HG03432 (cell line): ENCODE measurements at regions not wholly inside any gene's neighbourhood (a gene's known extent, or its start where the extent isn't known, plus 50 kb on each side); places are given as distances from the start of the nearest gene placed in this dataset.

Experiments used
- ATAC-seq: cut with Tn5 transposase; IDR thresholded peaks from one replicate; pipeline ENCODE4 v1.9.1; 2021; ENCODE audit warnings: mild to moderate bottlenecking, moderate library complexity; ENCODE audit not compliant: unreplicated experiment

DNA sequence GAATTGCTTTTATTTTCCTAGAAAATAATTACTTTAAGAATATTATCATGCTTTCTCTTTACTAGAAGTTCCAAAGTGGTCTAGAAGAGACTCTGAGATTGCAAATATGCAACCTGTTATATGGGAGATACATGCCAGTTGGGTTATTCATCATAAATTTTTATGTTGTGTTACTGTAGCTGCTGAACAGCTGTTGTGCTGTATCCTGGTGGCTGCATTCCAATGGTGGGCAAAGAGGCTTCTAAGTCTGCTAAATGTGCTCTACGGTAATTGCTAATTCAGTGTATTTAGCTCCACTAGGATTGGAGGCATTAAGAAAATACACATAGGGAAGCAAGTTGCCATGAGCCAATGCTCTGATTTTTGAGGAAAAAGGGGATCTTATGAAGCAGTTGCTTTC, 409.0 kb downstream of the TUSC7 start:
- ATAC-seq = no peak

DNA sequence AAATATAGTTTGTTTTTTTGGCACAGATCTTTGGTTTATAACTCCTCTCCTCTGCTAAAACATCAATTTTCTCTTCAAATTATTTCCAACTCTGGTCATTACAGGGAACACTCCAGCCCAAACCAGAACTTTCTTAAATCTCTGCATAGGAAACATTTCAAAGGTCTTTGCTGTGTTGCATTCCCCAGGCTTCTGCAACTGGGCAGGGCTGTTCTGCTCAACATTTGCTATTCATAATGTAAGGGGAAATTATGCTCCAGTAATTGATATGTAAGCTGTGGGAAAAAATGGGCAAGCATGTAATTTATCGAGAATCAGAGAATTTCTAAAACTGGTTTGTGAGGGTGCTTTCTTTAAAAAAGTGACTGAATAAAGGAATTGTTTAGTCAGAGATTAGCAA, 410.4 kb downstream of the TUSC7 start:
- ATAC-seq = no peak

DNA sequence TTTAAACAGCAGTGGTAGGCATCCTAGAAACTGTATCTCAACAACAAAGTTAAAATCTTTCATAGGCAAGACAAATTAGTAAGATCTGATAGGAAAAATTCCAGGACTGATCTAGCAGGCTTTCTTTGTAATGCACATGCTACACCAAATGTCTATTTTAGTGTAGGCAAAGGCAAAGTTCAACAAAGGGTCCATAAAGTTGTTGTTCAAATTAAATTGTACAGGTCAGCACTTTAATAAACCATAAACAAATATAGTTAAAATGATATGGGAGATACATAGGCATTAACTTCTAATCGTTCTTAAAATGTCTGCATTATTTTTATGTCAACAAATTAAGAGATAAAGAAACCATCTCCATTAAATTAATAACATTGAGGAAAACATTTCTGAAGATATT, 413.0 kb downstream of the TUSC7 start:
- no peak for ATAC-seq

DNA sequence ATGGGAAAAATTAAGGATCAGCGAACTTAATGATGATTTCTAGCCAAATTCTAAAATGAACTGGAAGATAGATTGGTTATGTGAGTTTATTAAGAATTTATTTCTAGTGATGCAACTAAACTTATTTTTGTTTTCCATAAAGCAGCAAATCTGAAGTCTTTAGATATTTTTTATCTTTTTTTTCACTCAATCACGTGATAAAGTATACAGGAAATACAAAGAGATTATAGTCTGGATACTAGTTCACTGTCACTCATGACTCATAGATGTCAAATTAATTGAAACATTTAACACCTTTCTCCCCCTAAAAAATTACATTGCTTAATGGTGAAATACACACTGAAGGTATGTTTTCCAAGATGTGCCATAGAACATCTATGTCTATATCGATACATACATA, 416.9 kb downstream of the TUSC7 start:
- ATAC-seq = no peak

DNA sequence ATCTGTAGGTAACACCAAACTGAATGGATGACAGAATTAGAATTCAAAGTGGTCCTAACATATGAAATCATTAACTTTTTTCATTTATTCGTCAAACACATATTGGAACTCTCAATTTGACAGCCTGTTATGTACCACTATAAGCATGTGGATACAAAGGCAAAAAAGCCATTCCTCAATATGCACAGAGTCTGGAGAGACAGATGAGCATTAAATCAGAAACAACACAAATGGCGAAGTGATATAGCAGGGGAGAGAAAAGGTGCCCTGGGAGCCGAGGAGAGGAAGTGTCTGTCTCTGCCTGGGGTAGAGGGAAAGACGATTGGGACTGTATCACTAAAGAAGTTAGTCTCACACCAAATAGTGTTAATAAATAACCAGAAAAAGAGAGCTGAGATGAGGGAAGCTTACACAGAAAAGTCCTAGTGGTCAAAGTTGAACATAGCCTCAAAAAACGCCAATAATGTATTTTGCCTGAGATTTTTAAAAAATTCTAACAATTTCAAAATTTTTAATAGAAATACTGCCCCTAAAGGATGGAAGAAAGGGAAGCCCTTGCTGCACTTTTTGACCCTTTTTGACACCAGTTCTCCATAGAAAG, 417.5 kb downstream of the TUSC7 start:
- ATAC-seq = peak; percentile 60

DNA sequence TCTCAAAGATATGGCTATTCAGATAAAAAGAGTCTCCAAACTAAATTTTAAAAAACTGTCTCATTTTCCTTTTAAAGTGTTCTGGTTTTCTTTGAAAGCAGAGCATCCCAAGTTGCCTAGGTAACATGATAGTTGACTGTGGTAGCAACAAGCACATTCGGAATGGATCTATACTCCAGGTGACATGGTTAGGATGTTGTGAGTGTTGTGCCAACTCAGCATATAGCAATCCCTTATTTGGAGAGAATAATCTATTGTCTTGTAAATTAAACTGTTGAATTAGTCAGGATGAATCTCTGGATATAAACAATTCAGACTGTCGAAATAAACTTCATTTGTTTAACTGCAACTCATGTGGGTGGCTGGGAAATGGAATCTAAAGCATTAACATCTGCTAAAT, 418.6 kb downstream of the TUSC7 start:
- ATAC-seq = no peak

DNA sequence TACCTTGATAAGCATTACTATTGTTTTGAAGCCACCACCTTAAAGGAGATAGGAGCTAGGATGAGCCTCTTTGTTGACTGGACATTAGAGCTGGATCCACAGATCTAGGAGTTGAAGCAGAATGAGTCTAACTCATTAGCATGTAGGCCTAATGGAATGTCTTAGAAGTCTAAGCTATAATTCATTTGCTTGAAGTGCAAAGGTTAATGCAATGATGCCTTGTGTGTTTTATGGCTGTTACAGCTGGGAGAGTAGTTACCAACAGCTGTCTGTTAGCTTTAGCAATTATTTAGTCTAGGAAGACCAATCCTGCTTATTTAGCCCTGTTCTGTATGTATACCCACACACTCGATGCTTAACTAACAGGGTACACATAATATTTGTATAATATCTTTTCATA, 419.3 kb downstream of the TUSC7 start:
- ATAC-seq = no peak

DNA sequence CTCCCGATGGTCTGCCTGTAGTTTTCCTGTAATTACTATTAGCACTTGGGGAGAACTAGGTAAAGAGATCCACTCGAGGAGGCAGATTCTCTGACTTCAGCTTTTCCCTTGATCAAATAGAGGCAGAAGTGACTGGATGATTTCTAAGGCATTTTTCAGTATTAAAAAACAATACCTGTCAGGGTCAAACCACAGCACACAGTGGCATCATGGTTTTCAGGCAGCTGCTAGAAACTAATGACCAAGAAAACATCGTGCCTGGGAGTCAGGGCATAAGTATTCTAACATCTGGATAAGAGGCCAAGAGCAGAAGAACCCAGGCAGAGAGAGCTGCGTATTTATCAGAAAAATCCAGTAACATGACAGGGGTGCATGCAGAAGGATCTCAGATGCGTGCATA, 419.9 kb downstream of the TUSC7 start:
- no peak for ATAC-seq

DNA sequence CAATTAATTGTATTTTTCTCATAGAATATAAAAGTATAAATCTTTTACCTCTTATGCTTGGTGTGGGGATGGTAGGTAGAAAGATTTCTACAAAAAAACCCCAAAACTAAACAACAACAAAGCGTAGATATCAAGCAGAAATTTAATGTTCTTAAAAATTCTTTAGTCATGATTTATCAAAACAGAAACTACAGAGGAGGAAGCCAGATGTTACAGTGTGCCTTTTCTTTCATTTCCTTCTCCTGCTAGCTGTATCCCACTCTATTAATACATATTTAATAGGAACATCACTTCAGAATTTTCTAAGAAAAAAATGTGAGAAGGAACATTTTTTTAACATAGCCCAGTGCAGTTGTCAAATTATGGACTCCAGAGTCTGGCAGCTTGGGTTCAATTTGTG, 420.6 kb downstream of the TUSC7 start:
- ATAC-seq = no peak

DNA sequence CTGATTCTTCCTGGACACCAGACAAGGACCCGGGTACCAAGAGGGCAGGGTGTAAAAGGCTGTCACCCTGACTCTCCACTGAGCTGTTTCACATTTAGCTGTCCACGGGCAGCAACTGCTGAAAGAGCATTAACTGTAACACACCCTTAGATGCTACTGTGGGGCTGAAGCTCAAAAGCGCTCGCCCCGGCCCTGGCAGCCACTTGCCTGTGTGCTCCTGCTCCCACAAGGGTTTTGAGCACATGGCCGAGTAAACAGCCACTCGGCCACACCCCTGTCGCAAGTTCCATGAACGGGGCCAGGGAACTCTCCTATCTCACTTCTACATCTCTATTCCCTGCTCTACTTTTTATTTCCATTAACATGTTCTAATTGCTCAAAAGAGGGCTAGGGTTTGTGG, 421.7 kb downstream of the TUSC7 start:
- no peak for ATAC-seq

DNA sequence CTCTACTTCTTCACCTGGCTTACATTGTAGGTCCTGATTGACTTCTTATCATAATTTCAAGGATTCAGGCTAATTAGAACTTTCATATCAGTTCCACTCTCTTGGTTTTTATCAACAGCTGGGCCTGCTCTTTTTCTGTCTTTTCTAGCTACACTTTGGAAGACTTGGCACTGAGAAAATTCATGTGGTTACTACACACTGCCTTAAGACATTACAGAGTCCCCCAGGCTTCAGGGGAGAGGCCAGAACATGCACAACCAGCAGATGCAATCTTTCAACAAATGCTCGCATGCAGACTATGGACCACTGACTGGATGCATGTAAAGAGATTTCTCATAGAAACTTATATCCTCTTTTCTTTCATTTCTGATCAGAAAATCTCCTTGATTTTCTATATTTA, 423.5 kb downstream of the TUSC7 start:
- ATAC-seq = no peak

DNA sequence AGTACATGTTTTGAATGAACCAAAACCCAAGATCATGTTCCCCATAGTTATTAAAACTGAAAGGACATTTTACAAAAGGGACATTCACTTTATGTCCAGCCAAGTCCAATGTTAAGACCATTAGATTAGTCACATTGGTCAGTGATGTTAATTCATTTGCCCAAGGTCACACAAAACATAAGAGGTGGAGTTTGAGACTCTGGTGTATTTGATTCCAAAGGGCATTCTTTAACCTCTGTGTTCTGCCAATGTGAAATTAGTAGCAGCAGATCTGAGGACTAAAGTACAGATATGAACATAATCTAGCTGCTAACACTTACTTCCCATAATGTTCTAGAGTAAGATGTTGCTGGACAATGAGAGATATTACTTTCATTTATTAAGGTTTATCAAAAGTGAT, 425.6 kb downstream of the TUSC7 start:
- no peak for ATAC-seq

DNA sequence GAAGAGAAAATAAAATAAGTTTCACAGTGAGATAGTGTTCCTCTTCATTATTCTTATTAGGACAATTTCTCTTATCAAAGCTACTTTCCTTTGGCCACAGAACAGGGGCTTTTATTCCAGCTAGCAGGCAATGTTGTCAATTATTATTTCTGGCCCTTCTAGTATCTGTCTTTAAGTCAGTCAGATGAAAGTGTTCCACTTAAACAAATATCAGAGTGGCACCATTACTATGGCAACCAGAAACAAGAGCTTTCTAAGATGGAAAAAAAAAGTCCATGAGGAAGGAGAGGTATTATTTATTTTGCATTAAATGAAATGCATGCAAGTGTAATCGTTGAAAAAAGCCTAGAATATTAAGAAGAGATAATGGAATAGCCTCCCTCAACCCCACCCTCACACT, 426.4 kb downstream of the TUSC7 start:
- no peak for ATAC-seq

DNA sequence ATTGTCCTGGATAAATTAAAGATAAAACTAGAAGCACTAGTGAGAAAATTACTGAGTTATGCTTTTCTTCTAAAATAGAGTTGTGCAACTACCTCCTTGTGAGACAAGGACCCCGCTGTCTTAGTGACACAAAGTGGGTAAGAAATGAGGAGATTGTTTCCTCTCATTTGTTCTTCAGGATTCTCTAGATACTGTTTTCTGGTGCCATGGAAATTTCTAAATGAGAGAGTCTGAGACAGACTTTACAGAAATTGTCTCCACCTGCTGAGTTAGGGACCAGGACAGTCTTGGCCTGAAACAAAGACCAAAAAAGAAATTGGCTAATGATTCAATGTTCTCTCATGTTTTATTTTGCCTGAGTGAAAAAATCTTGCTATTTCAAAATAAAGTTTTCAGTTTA, 427.5 kb downstream of the TUSC7 start:
- no peak for ATAC-seq

DNA sequence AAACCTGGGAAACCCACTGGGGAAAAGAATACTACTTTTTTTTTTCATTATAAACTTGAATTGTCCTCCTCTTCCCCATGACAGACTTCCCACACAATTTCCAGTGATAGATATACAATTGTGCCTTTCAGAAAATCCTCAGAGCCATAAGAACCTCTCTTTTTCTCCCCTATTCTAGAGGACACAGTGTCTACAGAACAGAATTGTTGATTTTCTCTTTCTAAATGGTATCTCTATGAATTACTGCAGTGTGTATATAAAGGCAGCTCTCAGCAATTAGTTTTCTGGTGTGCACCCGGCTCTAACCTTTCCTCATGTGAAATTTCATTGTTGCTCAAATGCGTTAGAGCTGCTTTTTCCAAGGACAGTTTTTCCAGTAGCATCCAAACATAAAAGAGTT, 430.1 kb downstream of the TUSC7 start:
- ATAC-seq = no peak

DNA sequence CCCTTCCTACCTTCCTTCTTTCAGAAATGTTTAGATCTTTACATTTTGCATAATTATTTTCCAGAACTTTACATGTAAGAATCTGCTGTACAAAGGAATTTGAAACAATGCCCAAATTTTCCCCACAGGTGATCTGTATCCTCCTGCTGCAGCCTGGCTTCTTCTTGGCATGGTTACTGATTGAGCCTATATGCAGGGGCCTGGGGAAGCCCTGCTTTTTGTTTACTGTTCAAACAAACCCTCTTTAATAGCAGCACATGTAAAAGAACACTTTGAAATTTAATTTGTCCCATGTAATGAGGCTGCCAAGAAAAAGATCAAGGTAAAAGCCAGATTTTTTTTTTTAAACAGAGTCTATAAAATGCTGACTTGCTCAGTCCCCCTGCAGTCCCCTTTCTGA, 432.2 kb downstream of the TUSC7 start:
- ATAC-seq = no peak

DNA sequence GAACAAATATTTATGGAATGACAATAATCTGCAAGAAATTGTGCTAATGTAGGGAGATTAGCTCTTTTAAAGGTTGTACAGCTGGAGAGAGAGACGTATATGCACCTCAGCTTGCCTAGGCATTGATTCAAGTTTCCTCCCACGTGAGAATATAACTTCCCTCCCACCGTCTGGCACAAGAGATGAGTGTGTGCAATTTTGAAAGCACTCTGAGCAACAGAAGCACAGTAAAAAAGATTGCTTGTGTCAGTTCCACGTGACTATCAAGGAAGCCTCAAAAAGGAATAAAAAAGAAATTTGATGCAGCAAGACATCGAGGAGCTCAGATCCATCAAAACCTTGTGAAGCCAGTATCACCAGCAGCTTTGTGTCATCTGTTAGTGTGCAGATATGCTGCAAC, 435.3 kb downstream of the TUSC7 start:
- ATAC-seq = no peak

DNA sequence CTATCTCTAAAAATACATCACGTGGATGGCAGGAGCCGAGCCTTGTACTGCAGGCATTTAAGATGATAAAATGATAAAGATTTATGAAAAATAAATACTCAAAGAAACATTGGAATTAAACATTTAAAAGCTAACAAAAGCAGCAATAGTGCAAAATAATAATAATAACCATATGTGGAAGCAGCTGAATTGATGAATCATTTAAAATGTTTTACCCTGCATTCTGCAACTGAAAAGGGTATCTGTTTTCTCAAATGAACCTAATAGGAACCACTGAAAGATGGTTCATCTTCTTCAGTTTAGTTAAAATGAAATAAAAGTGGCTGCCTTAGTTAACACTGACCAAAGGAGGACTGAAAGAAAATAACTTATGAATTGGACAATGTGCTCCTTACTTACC, 436.1 kb downstream of the TUSC7 start:
- no peak for ATAC-seq

DNA sequence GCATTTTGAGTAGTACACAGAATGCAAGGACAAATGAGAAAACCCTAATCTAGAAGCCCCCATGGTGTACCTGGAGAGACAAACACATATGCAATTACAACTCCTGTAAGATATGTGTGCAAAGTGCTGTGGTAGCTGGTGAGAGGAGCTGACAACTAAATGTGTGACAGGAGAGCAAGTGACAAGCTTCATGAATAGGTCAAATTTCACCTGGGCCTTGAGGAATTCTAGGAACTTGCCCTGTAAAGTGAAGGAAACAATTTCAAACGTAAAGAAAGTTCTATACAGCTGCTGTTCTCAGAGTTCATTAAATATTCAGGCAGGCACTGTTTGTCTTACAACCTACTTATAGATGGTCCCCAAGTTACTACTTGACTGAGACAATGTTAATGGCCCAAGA, 437.0 kb downstream of the TUSC7 start:
- ATAC-seq = no peak

DNA sequence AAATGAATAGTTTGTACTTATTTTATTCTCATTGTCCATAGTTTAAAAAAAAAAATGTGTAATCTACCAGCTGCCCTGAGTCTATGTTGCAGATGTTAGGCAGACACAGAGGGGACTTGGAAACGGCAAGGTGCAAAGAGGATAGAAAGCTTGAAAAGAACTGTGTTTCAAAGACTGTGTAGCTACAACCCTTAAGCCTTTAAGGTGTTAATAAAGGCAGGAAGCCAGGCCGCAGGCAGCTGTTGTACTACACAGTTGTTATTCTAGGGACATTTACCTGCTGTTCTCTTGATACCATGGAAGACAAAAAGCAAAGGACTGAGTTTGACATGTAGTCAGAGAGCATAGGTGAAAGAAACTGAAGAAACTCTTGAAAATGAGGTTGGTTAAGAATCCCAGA, 440.0 kb downstream of the TUSC7 start:
- no peak for ATAC-seq

DNA sequence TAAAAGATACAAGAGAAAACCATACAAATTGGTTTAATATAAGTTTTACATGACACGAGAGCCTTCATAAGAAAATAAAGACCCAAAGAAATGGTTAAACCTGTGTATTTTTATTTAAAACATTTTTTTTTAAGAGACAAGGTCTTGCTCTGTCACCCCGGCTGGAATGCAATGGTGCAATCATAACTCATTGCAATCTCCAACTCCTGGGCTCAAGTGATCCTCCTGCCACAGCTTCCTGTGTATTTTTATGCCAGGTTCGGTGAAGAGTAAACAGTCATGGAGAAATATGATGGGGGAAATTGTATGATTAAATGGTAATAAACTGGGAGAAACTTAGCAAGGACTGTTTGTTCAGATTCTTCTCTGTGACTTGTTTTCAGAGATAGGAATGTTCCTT, 441.0 kb downstream of the TUSC7 start:
- no peak for ATAC-seq

DNA sequence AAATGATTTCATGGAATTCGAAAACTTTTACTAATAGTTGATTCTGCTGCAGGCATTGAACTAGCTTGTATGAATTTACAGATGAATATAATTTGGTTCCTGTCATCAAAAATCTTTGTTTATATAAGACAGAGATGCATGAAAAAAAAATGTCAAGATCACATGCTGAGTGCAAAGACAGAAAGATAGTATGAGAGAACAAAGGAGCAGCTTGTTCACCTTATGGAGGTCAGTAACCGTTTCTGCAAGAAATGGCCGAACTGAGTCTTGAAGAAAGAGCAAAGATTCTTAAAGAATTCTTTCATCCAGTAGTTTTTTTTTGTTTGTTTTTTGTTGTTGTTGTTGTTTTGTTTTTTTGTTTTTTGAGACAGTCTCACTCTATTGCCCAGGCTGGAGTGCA, 450.6 kb downstream of the TUSC7 start:
- ATAC-seq = no peak

DNA sequence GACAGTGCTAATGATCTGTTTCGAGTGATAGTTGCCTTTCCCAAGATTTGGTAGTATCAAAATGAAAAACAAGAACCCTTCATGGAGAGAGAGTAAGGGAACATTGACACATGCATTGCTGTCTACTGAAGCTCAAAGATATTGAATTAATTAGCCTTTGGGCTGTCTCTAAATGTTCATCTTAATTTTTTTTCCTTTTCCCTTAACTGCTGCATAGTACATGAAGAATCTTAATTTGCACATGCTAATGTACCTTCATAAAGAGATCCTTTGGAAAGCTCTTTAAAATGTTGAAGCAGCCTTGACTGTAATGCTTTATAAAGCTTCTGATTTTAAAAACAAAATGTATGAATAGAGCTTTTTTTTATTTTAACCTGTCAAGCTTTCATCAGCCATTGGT, 452.2 kb downstream of the TUSC7 start:
- no peak for ATAC-seq

DNA sequence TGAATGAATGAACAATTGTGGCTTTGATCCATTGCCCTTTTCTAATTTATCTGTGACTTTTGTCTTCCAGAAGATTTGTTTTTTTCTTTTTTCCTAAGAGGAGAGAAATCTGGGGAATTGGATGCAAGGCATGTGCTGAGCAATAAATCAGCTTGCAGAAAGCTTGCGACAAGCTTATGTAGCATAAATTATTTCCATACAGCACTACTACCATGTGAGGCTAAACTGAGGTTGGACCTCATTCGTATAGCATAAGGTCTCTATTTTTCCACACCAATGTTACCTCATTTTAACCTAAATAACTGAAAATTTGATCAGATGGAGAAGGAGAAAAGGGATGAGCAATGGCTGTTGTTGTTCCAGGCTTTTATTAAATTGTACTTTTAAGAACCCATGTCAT, 455.6 kb downstream of the TUSC7 start:
- no peak for ATAC-seq
